GM13977 (cell line): ENCODE measurements at regions not wholly inside any gene's neighbourhood (a gene's known extent, or its start where the extent isn't known, plus 50 kb on each side); places are given as distances from the start of the nearest gene placed in this dataset.

ENCODE experiments used
- DNase-seq: peaks from one replicate; pipeline ENCODE4 v3.0.0; 2012; ENCODE audit warnings: low spot score
- in situ Hi-C: fragments of 300-500 bp; cut with MboI; formaldehyde crosslinking; loops from one replicate; pipeline ENCODE4 v1.12.0; 2022; ENCODE audit warnings: low sequenced_read_pairs, low pct_unique_long_range_greater_than_20kb, mixed read lengths, inconsistent platforms; ENCODE audit not compliant: unreplicated experiment
- TF ChIP-seq, protein P1 (sequence below): IDR thresholded peaks from 2 replicates; pipeline ENCODE4 v1.5.1; 2012; ENCODE audit warnings: mild to moderate bottlenecking, control low read depth; ENCODE audit not compliant: insufficient read depth; ENCODE audit errors: extremely low read depth, missing control alignments

DNA sequence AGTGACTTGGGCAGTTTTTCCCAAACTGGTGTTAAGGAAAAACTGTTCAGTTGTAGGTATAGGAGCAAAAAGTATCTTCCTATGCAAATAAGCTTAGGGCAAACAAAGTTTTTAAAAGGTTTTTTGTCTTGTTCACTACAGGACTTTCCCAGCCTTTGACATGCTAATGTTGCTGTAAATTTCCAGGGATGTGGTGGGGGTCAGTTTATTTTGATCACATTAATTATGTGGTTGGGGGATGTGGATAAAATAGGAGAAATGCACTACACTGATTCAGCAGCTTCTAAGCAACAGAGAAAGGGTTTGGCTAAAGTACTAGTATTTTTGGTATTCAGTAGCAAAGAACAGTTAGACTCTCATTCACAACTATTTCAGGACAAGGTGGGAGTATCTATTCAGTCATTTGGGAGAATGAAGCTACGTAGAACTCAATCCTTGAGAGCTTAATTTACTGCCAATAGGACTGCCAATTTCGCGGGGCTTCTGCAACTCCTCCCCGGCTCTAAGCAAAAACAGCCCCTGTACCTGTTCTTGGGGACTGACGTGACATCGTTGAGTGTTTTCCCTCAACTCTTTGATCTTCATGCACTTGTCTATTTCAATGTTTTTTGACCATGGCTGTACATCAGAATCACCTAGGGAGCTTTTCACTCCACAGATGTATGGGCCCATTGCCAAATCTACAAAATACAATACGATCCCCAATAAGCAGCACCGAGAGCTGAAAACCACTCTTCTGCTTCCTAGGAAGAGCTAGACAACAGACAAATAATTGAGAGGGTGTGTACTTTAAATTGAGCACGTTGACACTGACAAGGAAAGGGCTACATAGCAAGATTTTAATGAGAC lies 94.8 kb upstream of the NHSL1 start:
- no peak for DNase-seq
- in situ Hi-C loops, result no loop called here
- TF ChIP-seq, protein P1, sequence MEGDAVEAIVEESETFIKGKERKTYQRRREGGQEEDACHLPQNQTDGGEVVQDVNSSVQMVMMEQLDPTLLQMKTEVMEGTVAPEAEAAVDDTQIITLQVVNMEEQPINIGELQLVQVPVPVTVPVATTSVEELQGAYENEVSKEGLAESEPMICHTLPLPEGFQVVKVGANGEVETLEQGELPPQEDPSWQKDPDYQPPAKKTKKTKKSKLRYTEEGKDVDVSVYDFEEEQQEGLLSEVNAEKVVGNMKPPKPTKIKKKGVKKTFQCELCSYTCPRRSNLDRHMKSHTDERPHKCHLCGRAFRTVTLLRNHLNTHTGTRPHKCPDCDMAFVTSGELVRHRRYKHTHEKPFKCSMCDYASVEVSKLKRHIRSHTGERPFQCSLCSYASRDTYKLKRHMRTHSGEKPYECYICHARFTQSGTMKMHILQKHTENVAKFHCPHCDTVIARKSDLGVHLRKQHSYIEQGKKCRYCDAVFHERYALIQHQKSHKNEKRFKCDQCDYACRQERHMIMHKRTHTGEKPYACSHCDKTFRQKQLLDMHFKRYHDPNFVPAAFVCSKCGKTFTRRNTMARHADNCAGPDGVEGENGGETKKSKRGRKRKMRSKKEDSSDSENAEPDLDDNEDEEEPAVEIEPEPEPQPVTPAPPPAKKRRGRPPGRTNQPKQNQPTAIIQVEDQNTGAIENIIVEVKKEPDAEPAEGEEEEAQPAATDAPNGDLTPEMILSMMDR, result no peak

DNA sequence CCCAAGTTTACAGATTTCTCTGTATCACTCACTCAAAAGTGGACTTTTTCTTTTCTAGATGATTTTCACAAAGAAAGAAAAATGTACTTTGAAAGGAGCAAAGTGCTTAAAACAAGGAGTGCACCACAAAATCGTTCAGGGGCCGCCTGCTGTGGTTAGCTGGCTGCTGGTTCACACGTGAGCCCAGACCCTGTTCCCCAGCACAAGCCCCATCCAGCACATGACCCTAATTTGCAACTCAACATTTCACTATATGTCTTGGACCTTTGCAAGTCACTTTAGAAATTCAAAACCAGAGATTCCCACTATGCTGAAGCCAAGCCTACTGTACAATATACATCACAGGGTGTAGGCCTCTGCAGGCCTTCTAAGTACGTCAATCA lies 95.5 kb upstream of the NHSL1 start:
- in situ Hi-C loops, result no loop called here
- TF ChIP-seq, protein P1, result no peak
- DNase-seq, result no peak

DNA sequence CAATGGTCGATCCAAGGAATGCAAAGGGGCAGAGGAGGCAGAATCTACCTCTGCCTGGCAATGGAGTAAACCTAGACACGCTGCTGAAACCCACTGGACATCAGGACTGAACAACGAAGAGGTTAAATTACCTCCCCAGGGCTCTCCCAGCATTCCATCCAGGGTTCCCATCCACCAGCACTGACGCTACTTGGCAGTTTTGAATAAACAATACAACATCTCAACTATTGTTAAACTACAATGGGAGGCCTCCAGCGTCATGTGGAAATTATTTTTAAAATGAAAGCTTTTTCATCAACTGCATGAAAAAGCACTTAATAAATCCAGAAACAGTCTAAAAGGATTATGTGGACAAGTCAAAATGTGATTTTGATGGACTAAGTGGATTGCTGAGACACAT lies 96.8 kb upstream of the NHSL1 start:
- TF ChIP-seq, protein P1, result no peak
- in situ Hi-C loops, result no loop called here
- DNase-seq, result no peak

DNA sequence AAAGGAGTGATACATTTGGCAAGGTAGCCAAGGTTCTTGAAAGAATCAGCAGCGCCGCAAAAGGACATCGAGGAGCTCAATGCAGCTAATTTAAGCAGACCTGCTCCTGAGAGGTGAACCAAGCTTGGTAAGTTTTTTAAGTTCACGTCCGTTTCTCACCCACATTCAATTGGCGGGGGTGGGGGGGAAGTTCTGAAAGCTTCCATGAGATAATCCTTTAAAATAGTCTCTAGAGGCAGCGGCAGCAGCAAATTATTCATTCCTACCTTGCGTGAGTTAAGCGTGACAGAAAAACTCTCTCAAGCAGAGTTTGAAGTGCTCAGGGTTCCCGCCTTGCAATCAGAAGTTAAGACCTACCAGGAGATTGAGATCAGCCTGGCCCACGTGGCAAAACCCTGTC lies 97.3 kb upstream of the NHSL1 start:
- in situ Hi-C loops, result no loop called here
- TF ChIP-seq, protein P1, result no peak

DNA sequence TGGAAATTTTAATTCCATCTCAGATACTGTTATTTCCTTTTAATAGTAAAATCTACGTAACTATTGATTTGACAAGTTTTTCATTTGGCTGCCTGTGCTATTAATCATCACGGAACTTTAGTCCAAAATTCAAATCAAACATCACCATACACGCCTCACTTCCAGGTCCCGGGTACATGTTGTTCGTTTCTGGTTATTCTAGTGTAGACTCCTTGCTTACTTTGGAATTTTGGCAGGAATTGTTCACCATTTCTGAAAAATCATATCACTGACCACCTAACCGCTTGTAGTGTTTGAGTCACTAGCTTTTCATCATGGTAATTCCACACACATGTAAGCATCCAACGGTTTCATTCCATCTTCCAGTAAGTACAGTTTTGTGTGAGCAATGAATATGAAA lies 98.0 kb upstream of the NHSL1 start:
- TF ChIP-seq, protein P1, result no peak
- DNase-seq, result no peak
- in situ Hi-C loops, result no loop called here

More for the DNA sequence above, 97.3 kb upstream of the NHSL1 start:
- no peak for DNase-seq

DNA sequence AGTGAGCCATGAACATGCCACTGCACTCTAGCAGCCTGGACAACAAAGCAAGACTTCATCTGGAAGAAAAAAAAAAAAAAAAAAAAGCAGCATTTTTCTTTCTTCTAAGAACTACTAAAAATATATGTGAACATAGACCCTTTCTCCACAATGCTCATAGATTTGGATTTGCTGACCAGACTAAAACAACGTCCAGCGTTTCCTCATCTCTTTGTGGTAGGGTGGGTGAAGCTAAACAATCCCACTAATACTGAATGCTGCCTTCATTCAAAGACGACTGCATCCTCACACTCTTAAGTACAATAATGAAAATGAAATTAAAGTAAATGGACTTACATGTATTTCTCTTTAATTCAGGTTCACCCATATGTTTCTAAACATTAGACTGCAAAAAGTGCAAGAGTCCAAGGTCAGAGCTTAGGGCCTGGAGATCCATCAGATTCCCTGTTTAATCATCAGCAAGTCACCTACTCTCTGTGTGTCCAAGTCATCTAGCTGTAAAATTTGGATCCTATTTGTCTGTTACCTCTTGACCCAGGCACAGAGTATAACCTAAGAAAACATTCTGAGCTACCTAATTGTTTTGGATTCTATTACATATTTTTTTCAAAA lies 99.4 kb upstream of the NHSL1 start:
- TF ChIP-seq, protein P1, result no peak
- no peak for DNase-seq
- in situ Hi-C loops, result no loop called here
